IPS-18a (cell line): ENCODE measurements at regions not wholly inside any gene's neighbourhood (a gene's known extent, or its start where the extent isn't known, plus 50 kb on each side); places are given as distances from the start of the nearest gene placed in this dataset.
"Not testable (repeated sequence)": the region's sequence is repeated elsewhere in the genome, so short reads cannot be mapped to it uniquely, and the experiment has no call there.

Source experiments
- H3K27ac ChIP-seq: one replicate; pipeline ENCODE4 v1.5.1; 2013; ENCODE audit warnings: low read length
- H3K27me3 ChIP-seq: one replicate; pipeline ENCODE4 v1.6.1; 2013; ENCODE audit warnings: mild to moderate bottlenecking, low read length; ENCODE audit not compliant: control insufficient read depth, insufficient read depth
- H3K36me3 ChIP-seq: one replicate; pipeline ENCODE4 v1.6.1; 2013; ENCODE audit warnings: low read depth, low read length; ENCODE audit not compliant: control insufficient read depth
- H3K4me1 ChIP-seq: one replicate; pipeline ENCODE4 v1.6.1; 2013; ENCODE audit warnings: low read depth, low read length; ENCODE audit not compliant: control insufficient read depth
- H3K4me3 ChIP-seq: one replicate; pipeline ENCODE4 v1.5.1; 2013; ENCODE audit warnings: low read length
- H3K9ac ChIP-seq: one replicate; pipeline ENCODE4 v1.6.1; 2013; ENCODE audit warnings: mild to moderate bottlenecking, low read length, moderate library complexity
- H3K9me3 ChIP-seq: one replicate; pipeline ENCODE4 v1.6.1; 2013; ENCODE audit warnings: low read depth, low read length; ENCODE audit not compliant: control insufficient read depth

GRCh38 chr1:244291236-244292201 is 160.2 kb downstream of the ADSS2 start:
- no peaks in the 10 kb centered on the region for H3K4me1 ChIP-seq

DNA sequence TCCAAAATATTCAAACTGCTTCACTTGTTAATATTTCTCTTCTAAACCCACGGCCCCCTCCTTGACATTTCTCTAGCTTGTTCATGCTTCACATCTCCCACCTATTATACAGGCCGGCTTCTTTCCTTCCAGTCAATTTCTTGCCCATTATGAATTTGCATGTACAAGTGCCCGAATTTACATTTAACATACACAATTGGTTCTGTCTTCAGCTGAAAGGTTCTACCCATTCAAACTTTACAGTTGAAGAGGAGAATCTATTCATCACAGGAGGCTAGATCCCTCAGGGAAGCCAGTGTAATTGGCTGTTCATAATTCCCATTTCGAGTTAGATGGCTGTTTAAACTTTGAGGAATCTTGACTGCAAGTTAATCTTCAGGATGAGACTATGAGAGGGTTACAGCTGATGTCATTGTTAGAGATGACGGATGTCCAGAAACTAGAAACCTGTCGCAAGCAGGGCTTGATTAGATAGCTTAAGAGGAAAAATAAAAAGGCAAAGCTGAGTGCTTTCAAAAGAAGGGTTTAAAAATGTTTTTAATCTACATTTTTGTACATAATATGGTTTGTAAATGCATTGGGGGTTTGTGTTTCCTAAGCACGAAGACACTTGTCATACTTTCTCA is 157.0 kb downstream of the ADSS2 start:
- Histone ChIP-seq H3K9me3 (no peaks in the 10 kb centered on the region), H3K4me1 (no peaks in the 10 kb centered on the region), H3K9ac (no peak overlapping the region), H3K36me3 (no peaks in the 10 kb centered on the region), H3K27me3 (no peaks in the 10 kb centered on the region), H3K27ac (no peak overlapping the region), H3K4me3 (no peak overlapping the region)

More at GRCh38 chr1:244291236-244292201, 160.2 kb downstream of the ADSS2 start:
- H3K36me3 ChIP-seq = no peaks in the 10 kb centered on the region
- H3K27me3 ChIP-seq = no peaks in the 10 kb centered on the region
- H3K27ac ChIP-seq = no peak overlapping the region
- H3K9ac ChIP-seq = no peak overlapping the region
- H3K9me3 ChIP-seq = no peaks in the 10 kb centered on the region
- no peak overlapping the region for H3K4me3 ChIP-seq

GRCh38 chr1:244296003-244296402 is 155.7 kb downstream of the ADSS2 start:
- no peaks in the 10 kb centered on the region for H3K9me3 ChIP-seq
- H3K27me3 ChIP-seq = no peaks in the 10 kb centered on the region
- H3K4me3 ChIP-seq = no peak overlapping the region
- no peak overlapping the region for H3K27ac ChIP-seq
- no peaks in the 10 kb centered on the region for H3K36me3 ChIP-seq
- H3K9ac ChIP-seq = no peak overlapping the region
- no peaks in the 10 kb centered on the region for H3K4me1 ChIP-seq

DNA sequence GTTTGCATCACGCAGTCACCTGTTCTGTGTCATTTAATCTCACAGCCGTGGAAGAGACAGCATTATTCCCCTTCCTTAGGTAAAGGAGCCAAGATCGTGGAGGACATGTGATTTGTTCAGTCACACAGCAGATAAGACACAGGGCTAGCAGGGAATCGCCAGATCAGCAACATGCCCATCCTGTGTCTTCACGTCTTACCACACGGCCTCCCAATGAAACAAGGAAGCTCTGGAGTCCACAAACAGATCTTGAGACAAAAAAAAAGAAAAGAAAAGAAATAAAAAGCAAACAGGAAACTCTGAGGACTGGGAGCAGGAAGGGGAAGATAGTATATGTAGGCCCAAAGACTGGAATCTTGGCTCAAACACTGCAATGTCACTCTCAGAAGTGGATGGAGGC is 155.3 kb downstream of the ADSS2 start:
- Histone ChIP-seq H3K36me3 (no peaks in the 10 kb centered on the region), H3K9ac (no peak overlapping the region), H3K27me3 (no peaks in the 10 kb centered on the region), H3K27ac (no peak overlapping the region), H3K9me3 (no peaks in the 10 kb centered on the region), H3K4me3 (no peak overlapping the region), H3K4me1 (no peaks in the 10 kb centered on the region)

- Histone ChIP-seq H3K27ac (no peak overlapping the region), H3K4me3 (no peak overlapping the region), H3K9me3 (no peaks in the 10 kb centered on the region), H3K36me3 (no peaks in the 10 kb centered on the region), H3K27me3 (no peaks in the 10 kb centered on the region), H3K9ac (no peak overlapping the region), H3K4me1 (no peaks in the 10 kb centered on the region)
These were observed 154.6 kb downstream of the ADSS2 start for GRCh38 chr1:244297087-244297486.

DNA sequence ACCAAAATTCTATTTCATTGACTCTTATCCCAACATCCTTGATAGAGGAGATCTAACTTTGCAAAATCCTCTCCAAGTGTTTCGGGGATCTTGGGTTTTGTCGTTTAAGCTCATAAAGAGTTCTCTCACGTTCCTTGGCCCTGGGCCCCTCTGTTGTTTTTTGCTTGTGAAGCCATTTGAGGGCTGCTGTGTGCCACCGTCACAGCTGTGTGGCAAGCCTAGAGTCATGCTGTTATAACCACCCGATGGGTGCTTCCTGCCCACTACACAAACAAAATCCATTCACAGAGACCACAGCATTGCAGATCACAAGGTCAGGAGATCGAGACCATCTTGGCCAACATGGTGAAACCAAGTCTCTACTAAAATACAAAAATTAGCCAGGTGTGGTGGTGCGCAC is 154.1 kb downstream of the ADSS2 start:
- Histone ChIP-seq H3K4me3 (no peak overlapping the region), H3K36me3 (no peaks in the 10 kb centered on the region), H3K27ac (no peak overlapping the region), H3K27me3 (no peaks in the 10 kb centered on the region), H3K4me1 (no peaks in the 10 kb centered on the region), H3K9me3 (no peaks in the 10 kb centered on the region), H3K9ac (no peak overlapping the region)

DNA sequence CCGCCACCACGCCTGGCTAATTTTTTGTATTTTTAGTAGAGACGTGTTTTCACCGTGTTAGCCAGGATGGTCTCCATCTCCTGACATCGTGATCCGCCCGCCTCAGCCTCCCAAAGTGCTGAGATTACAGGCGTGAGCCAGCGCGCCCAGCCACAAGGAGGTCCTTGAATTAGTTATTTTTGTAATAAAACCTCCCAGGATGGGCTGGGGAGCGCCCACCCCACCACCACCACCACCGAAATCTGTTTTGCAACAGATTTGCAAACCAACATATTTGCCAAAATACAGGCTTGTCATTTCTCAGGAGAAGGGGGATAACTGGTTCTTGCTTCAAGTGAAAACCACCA is 151.7 kb downstream of the ADSS2 start:
- H3K4me3 ChIP-seq, H3K9me3 ChIP-seq, H3K27ac ChIP-seq, H3K4me1 ChIP-seq, H3K9ac ChIP-seq, H3K36me3 ChIP-seq, H3K27me3 ChIP-seq: not testable (repeated sequence)

- Histone ChIP-seq H3K36me3 (no peaks in the 10 kb centered on the region), H3K4me3 (no peak overlapping the region), H3K9me3 (no peaks in the 10 kb centered on the region), H3K27ac (no peak overlapping the region), H3K9ac (no peak overlapping the region), H3K27me3 (no peaks in the 10 kb centered on the region), H3K4me1 (no peaks in the 10 kb centered on the region)
These were observed 150.0 kb downstream of the ADSS2 start for GRCh38 chr1:244301595-244302130.

DNA sequence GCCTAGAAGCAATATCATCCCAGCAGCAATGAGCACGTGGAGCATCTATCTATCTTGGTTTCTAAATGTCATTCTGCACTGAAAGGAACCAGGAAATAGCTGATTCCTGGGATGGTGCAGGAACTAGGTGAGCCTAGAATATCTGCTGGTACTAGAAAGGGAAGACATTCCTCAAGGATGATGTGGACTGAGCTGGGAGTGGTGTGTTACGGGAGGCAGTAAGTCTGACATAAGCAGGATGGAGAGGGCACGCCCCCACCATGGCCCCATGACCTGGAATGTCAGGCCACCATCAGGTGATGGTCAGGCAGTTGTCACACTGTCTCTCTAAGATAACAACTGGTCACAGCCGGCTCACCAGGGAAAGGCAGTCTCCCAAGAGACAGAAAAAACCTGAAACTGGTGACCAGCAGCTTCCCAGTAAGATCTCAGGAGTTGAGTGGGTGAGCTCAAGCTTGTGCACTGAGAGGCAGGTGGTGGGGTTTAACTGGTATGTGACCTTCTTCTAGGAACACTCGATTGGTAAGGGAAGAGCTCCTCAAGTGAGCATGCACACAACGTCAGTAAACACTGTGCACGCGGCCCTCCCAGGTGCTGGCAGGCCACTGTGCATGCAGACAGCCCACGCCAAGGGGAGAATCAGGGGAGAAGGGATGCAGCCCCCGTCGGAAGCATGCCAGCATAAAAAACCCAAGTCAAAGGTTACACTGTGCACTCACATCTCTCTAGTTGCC is 148.7 kb downstream of the ADSS2 start:
- H3K36me3 ChIP-seq = no peaks in the 10 kb centered on the region
- no peaks in the 10 kb centered on the region for H3K9me3 ChIP-seq
- no peaks in the 10 kb centered on the region for H3K4me1 ChIP-seq
- H3K4me3 ChIP-seq = no peak overlapping the region
- H3K27ac ChIP-seq = no peak overlapping the region
- H3K9ac ChIP-seq = no peak overlapping the region
- H3K27me3 ChIP-seq = no peaks in the 10 kb centered on the region

- H3K27ac ChIP-seq = no peak overlapping the region
- H3K9ac ChIP-seq = no peak overlapping the region
- no peak overlapping the region for H3K4me3 ChIP-seq
- no peaks in the 10 kb centered on the region for H3K9me3 ChIP-seq
- H3K27me3 ChIP-seq = no peaks in the 10 kb centered on the region
- no peaks in the 10 kb centered on the region for H3K36me3 ChIP-seq
- H3K4me1 ChIP-seq = no peaks in the 10 kb centered on the region
These were observed 148.1 kb downstream of the ADSS2 start for GRCh38 chr1:244303610-244303969.

DNA sequence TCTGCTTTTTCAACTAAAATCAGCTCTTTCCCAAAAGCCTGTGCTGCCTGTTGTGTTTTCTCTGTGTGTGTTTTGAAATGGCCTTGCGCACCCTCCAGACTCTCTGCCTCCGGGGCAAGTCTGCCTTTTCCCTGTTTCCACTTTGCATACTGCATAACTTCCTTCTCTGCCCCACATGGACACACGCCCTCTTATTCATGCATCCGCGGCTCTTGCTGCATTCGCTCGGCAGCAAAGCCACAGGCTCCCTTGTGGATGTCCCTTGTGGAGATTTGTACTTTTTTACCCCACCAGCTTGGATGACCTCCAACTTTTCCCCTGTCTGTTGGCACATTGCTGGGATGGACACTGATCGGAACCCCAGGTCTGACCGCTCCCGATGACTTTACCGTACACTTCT is 147.6 kb downstream of the ADSS2 start:
- H3K4me3 ChIP-seq = no peak overlapping the region
- no peaks in the 10 kb centered on the region for H3K4me1 ChIP-seq
- no peak overlapping the region for H3K27ac ChIP-seq
- H3K9ac ChIP-seq = no peak overlapping the region
- no peaks in the 10 kb centered on the region for H3K27me3 ChIP-seq
- no peaks in the 10 kb centered on the region for H3K36me3 ChIP-seq
- no peaks in the 10 kb centered on the region for H3K9me3 ChIP-seq
